ENCODE measurements at regions not wholly inside any gene's neighbourhood (a gene's known extent, or its start where the extent isn't known, plus 50 kb on each side); places are given as distances from the start of the nearest gene placed in this dataset.

DNA sequence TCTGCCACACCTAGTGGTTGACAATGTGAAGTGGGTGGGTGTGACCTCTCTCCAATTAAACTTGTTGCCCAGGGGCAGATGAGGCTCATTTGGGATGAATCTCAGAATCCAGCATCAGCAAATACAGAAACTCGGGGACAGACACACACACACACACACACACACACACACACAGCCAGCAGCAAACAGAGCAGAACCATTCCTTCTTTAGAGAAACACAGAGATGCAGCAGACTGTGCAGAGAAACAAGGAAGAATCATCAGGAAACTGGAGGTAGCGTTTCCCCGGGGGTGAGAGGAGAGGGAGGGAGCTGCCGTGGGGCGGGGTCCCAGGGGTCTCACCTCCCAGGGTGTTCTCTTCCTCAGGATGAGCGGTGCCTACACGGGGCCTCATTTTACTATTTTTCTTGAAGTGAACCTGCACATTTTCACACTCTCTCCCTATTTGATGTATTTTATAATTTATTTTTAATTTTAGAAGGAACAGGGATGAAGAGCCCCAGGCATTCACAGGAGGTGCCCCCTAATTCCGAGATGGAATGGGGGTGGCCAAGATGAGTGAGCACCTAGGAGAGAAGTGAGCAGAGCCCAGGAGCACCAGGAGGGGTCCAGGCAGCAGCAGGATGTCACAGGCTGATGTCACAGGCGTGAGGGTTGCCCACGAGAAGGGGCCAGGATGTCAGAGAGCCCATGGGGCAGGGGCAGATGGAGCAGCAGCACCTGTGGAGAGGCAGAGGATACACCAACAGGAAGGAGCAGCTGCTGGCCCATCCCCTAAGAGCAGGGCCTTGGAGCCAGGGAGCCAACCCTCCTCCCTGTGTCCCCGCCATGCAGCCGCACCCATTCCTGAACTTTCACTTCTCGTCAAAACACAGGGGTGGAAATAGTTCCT lies 85.3 kb upstream of the PPP2R2D start:
- Histone ChIP-seq H3F3A (ENCODE audit: control insufficient read depth, insufficient read depth) (no peaks in the 10 kb centered on the region), H3K9me2 (replicated peaks; ENCODE audit: control insufficient read depth, low read length) (no peaks in the 10 kb centered on the region), H4K20me1 (ENCODE audit: control insufficient read depth, insufficient read depth, low read depth, low read length) (no peaks in the 10 kb centered on the region), H3K4me1 (ENCODE audit: control insufficient read depth, low read length) (no peaks in the 10 kb centered on the region), H3K9me3 (ENCODE audit: control insufficient read depth, insufficient read depth, low read length) (no peaks in the 10 kb centered on the region), H3K4me3 (ENCODE audit: low read length) (no peak overlapping the region), H3K27ac (ENCODE audit: low read depth, low read length) (no peak overlapping the region), H3K4me2 (ENCODE audit: low read length) (no peak overlapping the region), H3K27me3 (ENCODE audit: control insufficient read depth, low read length) (no peaks in the 10 kb centered on the region), H3K36me3 (ENCODE audit: control insufficient read depth, low read length) (no peaks in the 10 kb centered on the region), H3K79me2 (ENCODE audit: control insufficient read depth, low read length) (no peaks in the 10 kb centered on the region)
- TF ChIP-seq, protein P1, sequence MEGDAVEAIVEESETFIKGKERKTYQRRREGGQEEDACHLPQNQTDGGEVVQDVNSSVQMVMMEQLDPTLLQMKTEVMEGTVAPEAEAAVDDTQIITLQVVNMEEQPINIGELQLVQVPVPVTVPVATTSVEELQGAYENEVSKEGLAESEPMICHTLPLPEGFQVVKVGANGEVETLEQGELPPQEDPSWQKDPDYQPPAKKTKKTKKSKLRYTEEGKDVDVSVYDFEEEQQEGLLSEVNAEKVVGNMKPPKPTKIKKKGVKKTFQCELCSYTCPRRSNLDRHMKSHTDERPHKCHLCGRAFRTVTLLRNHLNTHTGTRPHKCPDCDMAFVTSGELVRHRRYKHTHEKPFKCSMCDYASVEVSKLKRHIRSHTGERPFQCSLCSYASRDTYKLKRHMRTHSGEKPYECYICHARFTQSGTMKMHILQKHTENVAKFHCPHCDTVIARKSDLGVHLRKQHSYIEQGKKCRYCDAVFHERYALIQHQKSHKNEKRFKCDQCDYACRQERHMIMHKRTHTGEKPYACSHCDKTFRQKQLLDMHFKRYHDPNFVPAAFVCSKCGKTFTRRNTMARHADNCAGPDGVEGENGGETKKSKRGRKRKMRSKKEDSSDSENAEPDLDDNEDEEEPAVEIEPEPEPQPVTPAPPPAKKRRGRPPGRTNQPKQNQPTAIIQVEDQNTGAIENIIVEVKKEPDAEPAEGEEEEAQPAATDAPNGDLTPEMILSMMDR (IDR thresholded peaks at IDR 0.05; ENCODE audit: low read depth, low read length, poor library complexity, severe bottlenecking): no peak
- TF ChIP-seq EZH2phosphoT487 (IDR thresholded peaks at IDR 0.05; ENCODE audit: borderline replicate concordance, low read length): no peak

DNA sequence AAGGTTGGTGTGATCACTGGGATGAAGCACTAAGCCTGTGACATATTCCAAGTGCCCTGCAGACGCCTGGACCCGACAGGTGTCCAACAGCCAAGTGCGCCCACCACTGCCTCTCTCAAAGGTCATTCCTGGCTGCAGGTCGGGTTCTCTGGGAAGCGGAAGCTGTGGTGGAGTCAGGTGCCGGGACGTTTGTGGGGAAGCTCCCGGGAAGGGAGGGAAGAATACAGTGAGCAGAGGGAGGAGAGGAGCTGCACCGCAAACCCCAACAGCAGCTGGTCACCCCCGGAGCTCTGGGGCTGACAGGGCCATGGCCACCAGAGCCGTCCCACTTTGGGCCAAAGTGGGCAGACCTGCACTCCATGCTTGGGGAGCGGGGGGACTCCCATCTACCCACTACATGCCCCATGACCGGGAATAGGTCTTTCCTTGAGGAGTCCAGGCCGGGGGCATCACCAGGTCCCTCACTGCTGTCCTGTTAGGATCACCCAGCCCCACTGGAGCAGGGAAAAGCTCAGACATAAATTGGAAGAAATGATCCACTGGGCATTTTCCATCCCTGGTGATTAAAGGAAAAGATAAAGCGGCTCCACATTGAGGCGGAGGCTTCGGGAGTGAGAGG lies 84.5 kb upstream of the PPP2R2D start:
- Histone ChIP-seq H3K9me3 (ENCODE audit: control insufficient read depth, insufficient read depth, low read length) (no peaks in the 10 kb centered on the region), H3K4me3 (ENCODE audit: low read length) (no peak overlapping the region), H3K9me2 (replicated peaks; ENCODE audit: control insufficient read depth, low read length) (no peaks in the 10 kb centered on the region), H3K27ac (ENCODE audit: low read depth, low read length) (no peak overlapping the region), H3K4me1 (ENCODE audit: control insufficient read depth, low read length) (no peaks in the 10 kb centered on the region), H3K36me3 (ENCODE audit: control insufficient read depth, low read length) (no peaks in the 10 kb centered on the region), H3K4me2 (ENCODE audit: low read length) (no peak overlapping the region), H4K20me1 (ENCODE audit: control insufficient read depth, insufficient read depth, low read depth, low read length) (no peaks in the 10 kb centered on the region), H3F3A (ENCODE audit: control insufficient read depth, insufficient read depth) (no peaks in the 10 kb centered on the region), H3K27me3 (ENCODE audit: control insufficient read depth, low read length) (no peaks in the 10 kb centered on the region), H3K79me2 (ENCODE audit: control insufficient read depth, low read length) (no peaks in the 10 kb centered on the region)
- TF ChIP-seq, protein P1 (IDR thresholded peaks at IDR 0.05; ENCODE audit: low read depth, low read length, poor library complexity, severe bottlenecking): no peak
- TF ChIP-seq EZH2phosphoT487 (IDR thresholded peaks at IDR 0.05; ENCODE audit: borderline replicate concordance, low read length): no peak

DNA sequence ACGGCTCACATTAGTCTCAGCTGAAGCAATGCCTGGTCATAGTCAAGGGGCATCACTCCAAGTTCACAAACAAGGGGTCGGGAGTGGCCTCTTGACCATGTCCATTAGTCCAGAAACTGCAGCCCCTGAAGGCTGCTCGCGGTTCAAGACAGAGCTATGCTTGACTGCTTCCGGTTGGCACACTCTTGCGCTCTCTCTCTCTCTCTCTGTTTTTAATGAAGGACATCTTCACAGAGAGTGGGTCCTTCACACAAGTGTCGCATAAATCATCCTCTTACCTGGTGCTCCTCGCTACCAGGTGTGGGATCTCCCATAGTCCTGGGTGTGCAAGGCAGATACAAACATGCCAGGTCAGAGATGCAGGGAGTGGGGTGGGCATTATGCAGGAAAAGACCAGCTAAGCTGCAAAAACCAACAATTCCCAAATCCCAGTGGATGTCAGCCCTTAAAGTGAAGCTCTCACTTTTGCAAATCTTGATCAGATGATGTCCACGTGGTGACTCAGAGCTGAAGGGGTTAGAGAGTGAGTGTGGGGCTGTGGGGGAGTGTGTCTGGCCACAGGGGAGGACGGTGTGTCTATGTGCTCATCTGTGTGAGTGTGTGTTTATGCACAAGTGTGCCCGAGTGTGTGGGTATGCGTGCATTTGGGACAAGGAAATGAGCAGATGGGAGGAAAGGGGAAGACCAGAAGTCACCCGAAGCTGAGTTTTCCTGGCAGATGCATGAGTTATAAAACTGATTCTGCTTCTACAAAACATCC lies 83.7 kb upstream of the PPP2R2D start:
- H4K20me1 ChIP-seq (ENCODE audit: control insufficient read depth, insufficient read depth, low read depth, low read length): no peaks in the 10 kb centered on the region
- H3K4me3 ChIP-seq (ENCODE audit: low read length): no peak overlapping the region
- H3K79me2 ChIP-seq (ENCODE audit: control insufficient read depth, low read length): no peaks in the 10 kb centered on the region
- H3K9me3 ChIP-seq (ENCODE audit: control insufficient read depth, insufficient read depth, low read length): no peaks in the 10 kb centered on the region
- H3K4me2 ChIP-seq (ENCODE audit: low read length): no peak overlapping the region
- no peak overlapping the region for H3K27ac ChIP-seq (ENCODE audit: low read depth, low read length)
- H3K4me1 ChIP-seq (ENCODE audit: control insufficient read depth, low read length): no peaks in the 10 kb centered on the region
- H3K9me2 ChIP-seq (replicated peaks; ENCODE audit: control insufficient read depth, low read length): no peaks in the 10 kb centered on the region
- H3K36me3 ChIP-seq (ENCODE audit: control insufficient read depth, low read length): no peaks in the 10 kb centered on the region
- no peaks in the 10 kb centered on the region for H3F3A ChIP-seq (ENCODE audit: control insufficient read depth, insufficient read depth)
- TF ChIP-seq EZH2phosphoT487 (IDR thresholded peaks at IDR 0.05; ENCODE audit: borderline replicate concordance, low read length): no peak
- TF ChIP-seq, protein P1 (IDR thresholded peaks at IDR 0.05; ENCODE audit: low read depth, low read length, poor library complexity, severe bottlenecking): no peak
- no peaks in the 10 kb centered on the region for H3K27me3 ChIP-seq (ENCODE audit: control insufficient read depth, low read length)

Data from DOHH2 (cell line).